Spleen (tissue), 11 donors: ENCODE measurements at regions not wholly inside any gene's neighbourhood (a gene's known extent, or its start where the extent isn't known, plus 50 kb on each side); places are given as distances from the start of the nearest gene placed in this dataset.
A peak's percentile ranks its signal among the peaks of the same experiment; 100 is the strongest.

ENCODE experiments used
- DNase-seq: peaks from one replicate; pipeline ENCODE4 v3.0.0-alpha.2; 2020
- H3K27ac ChIP-seq, 8 donors: fragments of 200-600 bp; sonication (generic) in 7 of 8; 1 replicate in 4 of 8; 2 replicates in 4 of 8; pipeline versions ENCODE4 v1.5.0 to v1.8.0; 2016 to 2021; ENCODE audit warnings: inconsistent platforms in 4 of 8, mild to moderate bottlenecking in 4 of 8, moderate library complexity in 1 of 8
- H3K27me3 ChIP-seq, 7 donors: fragments of 200-600 bp; sonication (generic) in 6 of 7; replicated peaks in 1 of 7; 1 replicate in 4 of 7; 2 replicates in 3 of 7; pipeline versions ENCODE4 v1.5.0 to v1.8.0; 2016 to 2021; ENCODE audit warnings: inconsistent platforms in 3 of 7, mild to moderate bottlenecking in 1 of 7
- H3K36me3 ChIP-seq, 6 donors: fragments of 200-600 bp; sonication (generic) in 5 of 6; 1 replicate in 4 of 6; 2 replicates in 2 of 6; pipeline versions ENCODE4 v1.5.0 to v1.8.0; 2016 to 2021; ENCODE audit warnings: inconsistent platforms in 2 of 6
- H3K4me1 ChIP-seq, 6 donors: fragments of 200-600 bp; sonication (generic) in 5 of 6; 1 replicate in 3 of 6; 2 replicates in 3 of 6; pipeline versions ENCODE4 v1.5.0 to v1.8.0; 2016 to 2021; ENCODE audit warnings: inconsistent platforms in 3 of 6
- H3K4me3 ChIP-seq, 8 donors: fragments of 200-600 bp; sonication (generic) in 7 of 8; 1 replicate in 4 of 8; 2 replicates in 4 of 8; pipeline versions ENCODE4 v1.5.0 to v1.8.0; 2016 to 2021; ENCODE audit warnings: inconsistent platforms in 4 of 8, mild to moderate bottlenecking in 4 of 8, moderate library complexity in 2 of 8
- H3K9me3 ChIP-seq, 8 donors: fragments of 200-600 bp; sonication (generic) in 7 of 8; 1 replicate in 4 of 8; 2 replicates in 4 of 8; pipeline versions ENCODE4 v1.5.0 to v1.8.0; 2016 to 2021; ENCODE audit warnings: inconsistent platforms in 4 of 8
- POLR2A ChIP-seq, 3 donors: fragments of 450-650 bp; IDR thresholded peaks; one replicate each; pipeline ENCODE4 v1.5.1; 2017; ENCODE audit warnings: antibody characterized with exemption in 3 of 3, mild to moderate bottlenecking in 1 of 3
- POLR2AphosphoS5 ChIP-seq, 3 donors: sonication (generic); formaldehyde crosslinking; IDR thresholded peaks; one replicate each; pipeline ENCODE4 v1.5.1; 2017; ENCODE audit warnings: antibody characterized with exemption in 3 of 3
- WGBS, 5 donors: extraction: QIAGEN DNeasy Blood & Tissue Kit in 3 of 5; methylation state at CpG; one replicate each; pipeline versions ENCODE4 v1.1.5 to v1.1.7; 2013 to 2018; 5-methylcytosine and 5-hydroxymethylcytosine counted together
- intact Hi-C: fragments of 100-400 bp; cut with DNase I; formaldehyde crosslinking; loops from one replicate; pipeline ENCODE4 v1.15.0; 2023; ENCODE audit warnings: low total_unique reads
- TF ChIP-seq, protein P1 (sequence below), 11 experiments: fragments of 200-600 bp in 7 of 11; fragments of 450-650 bp in 4 of 11; sonication (generic) in 4 of 11; IDR thresholded peaks in 8 of 11; conservative IDR thresholded peaks in 3 of 11; 1 replicate in 7 of 11; 2 replicates in 4 of 11; pipeline versions ENCODE4 v1.4.0 to v1.8.0; 2016 to 2021; ENCODE audit warnings: antibody characterized with exemption in 11 of 11, inconsistent platforms in 4 of 11, mild to moderate bottlenecking in 1 of 11
- donor health status: healthy with polysubstance abuse.
- donor health status: DM: no; HTN: no; CAD: no; lungs with moderate emphysema.
- donor health status: DM: no; HTN: no; CAD: no.
- donor health status: Bipolar disorder and iron deficiency.
- donor health status: healthy.
- donor health status: DM: no; HTN: no; CAD: no.
- donor health status: DM: yes; HTN: yes; CAD: no.

- H3K4me1 ChIP-seq, result peaks cover 5 to 24% (median 13%) of the 10 kb centered on the region in 6 donors
- H3K27me3 ChIP-seq, result peaks cover 0 to 45% (median 9%) of the 10 kb centered on the region in 7 donors
- no peak for DNase-seq
- no peaks in the 10 kb centered on the region for H3K9me3 ChIP-seq
- TF ChIP-seq POLR2A (IDR thresholded peaks at IDR 0.05) (no peak), POLR2AphosphoS5 (IDR thresholded peaks at IDR 0.05) (no peak)
- TF ChIP-seq, protein P1, sequence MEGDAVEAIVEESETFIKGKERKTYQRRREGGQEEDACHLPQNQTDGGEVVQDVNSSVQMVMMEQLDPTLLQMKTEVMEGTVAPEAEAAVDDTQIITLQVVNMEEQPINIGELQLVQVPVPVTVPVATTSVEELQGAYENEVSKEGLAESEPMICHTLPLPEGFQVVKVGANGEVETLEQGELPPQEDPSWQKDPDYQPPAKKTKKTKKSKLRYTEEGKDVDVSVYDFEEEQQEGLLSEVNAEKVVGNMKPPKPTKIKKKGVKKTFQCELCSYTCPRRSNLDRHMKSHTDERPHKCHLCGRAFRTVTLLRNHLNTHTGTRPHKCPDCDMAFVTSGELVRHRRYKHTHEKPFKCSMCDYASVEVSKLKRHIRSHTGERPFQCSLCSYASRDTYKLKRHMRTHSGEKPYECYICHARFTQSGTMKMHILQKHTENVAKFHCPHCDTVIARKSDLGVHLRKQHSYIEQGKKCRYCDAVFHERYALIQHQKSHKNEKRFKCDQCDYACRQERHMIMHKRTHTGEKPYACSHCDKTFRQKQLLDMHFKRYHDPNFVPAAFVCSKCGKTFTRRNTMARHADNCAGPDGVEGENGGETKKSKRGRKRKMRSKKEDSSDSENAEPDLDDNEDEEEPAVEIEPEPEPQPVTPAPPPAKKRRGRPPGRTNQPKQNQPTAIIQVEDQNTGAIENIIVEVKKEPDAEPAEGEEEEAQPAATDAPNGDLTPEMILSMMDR (IDR thresholded peaks at IDR 0.05 in 8 of 11, conservative IDR thresholded peaks at IDR 0.05 in 3 of 11), result no peak
- intact Hi-C loops, result no loop called here
- WGBS, 5 donors, result 60 to 80% (median 69%) methylated on average over 16 to 19 of the region's 19 CpGs
- H3K36me3 ChIP-seq, result no peaks in the 10 kb centered on the region
- H3K4me3 ChIP-seq, result no peak overlapping the region
- no peak overlapping the region for H3K27ac ChIP-seq
These were observed 75.2 kb upstream of the TARDBP start for GRCh38 chr1:10936998-10937901.

DNA sequence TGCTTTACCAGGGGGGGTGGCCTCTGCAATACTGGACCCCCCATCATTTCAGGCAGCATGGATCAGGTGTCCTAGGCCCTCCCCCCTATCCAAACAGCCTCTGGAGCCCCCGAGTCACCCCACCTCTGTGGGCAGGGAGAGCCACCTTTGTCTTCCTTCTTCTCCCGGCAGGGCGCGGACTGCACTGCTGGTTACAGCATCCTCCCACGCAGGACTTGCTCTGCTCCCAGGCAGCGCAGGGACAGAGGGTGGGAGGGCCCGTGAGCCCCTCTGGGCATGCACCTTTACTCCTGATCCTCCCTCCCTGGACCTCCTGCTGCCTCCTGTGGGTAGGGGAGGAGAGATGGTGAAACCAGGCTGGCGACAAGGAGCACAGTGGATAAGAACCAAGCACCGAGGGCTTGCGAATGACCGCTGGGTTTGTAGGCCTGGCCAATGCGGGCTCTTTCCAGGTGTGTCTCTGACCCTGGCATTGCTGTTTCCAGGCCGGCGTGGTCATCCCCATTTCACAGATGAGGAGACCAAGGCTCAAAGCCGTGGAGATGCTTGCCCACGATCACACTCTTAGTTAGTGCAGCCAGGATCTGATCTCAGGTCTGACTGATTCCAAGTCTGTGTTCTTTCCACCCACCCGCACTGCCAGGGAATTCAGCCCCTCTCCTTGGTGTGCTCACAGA lies 73.6 kb upstream of the TARDBP start:
- no peaks in the 10 kb centered on the region for H3K9me3 ChIP-seq
- H3K36me3 ChIP-seq, result no peaks in the 10 kb centered on the region
- H3K27ac ChIP-seq, result no peak overlapping the region
- H3K4me3 ChIP-seq, result no peak overlapping the region
- WGBS, 5 donors, result 81 to 93% (median 87%) methylated on average over 14 to 17 of the region's 17 CpGs
- DNase-seq, result no peak
- intact Hi-C loops, result no loop called here
- TF ChIP-seq, protein P1 (IDR thresholded peaks at IDR 0.05 in 8 of 11, conservative IDR thresholded peaks at IDR 0.05 in 3 of 11), result no peak
- no peak for TF ChIP-seq POLR2AphosphoS5 (IDR thresholded peaks at IDR 0.05)
- TF ChIP-seq POLR2A (IDR thresholded peaks at IDR 0.05), result no peak
- peaks cover 7 to 32% (median 13%) of the 10 kb centered on the region in 6 donors for H3K4me1 ChIP-seq
- H3K27me3 ChIP-seq, result peaks cover 0 to 60% (median 9%) of the 10 kb centered on the region in 7 donors

- Histone ChIP-seq H3K36me3 (no peaks in the 10 kb centered on the region), H3K27ac (peak overlapping the region in 2 of 8 donors; percentile 22 to 24), H3K27me3 (peaks cover 0 to 64% (median 9%) of the 10 kb centered on the region in 7 donors), H3K4me3 (peak overlapping the region in 1 of 8 donors; percentile 22), H3K9me3 (no peaks in the 10 kb centered on the region), H3K4me1 (peaks cover 8 to 41% (median 19%) of the 10 kb centered on the region in 6 donors)
- TF ChIP-seq POLR2AphosphoS5 (IDR thresholded peaks at IDR 0.05), result no peak
- TF ChIP-seq POLR2A (IDR thresholded peaks at IDR 0.05), result no peak
- TF ChIP-seq, protein P1 (IDR thresholded peaks at IDR 0.05 in 8 of 11, conservative IDR thresholded peaks at IDR 0.05 in 3 of 11), result no peak
- 25 to 32% (median 28%) methylated on average over 20 of the region's 20 CpGs for WGBS, 5 donors
- intact Hi-C loops, result no loop called here
- no peak for DNase-seq
These were observed 72.6 kb upstream of the TARDBP start for GRCh38 chr1:10939654-10940450.
